ENCODE measurements at regions not wholly inside any gene's neighbourhood (a gene's known extent, or its start where the extent isn't known, plus 50 kb on each side); places are given as distances from the start of the nearest gene placed in this dataset.

- intact Hi-C loops (cut with DNase I): no loop called here
- no peak overlapping the region for H3K27ac ChIP-seq
- no peak overlapping the region for H3K4me3 ChIP-seq
- no peak for DNase-seq
- H3K9me3 ChIP-seq: no peaks in the 10 kb centered on the region
- H3K36me3 ChIP-seq: no peaks in the 10 kb centered on the region
- H3K4me1 ChIP-seq (ENCODE audit: insufficient read depth): peaks cover 2% of the 10 kb centered on the region
- H3K27me3 ChIP-seq: no peaks in the 10 kb centered on the region
- TF ChIP-seq EP300 (IDR thresholded peaks at IDR 0.05) (no peak), POLR2A (IDR thresholded peaks at IDR 0.05) (no peak), CTCF (IDR thresholded peaks at IDR 0.05) (no peak)
Measured at GRCh38 chr4:124904723-124905388, 192.3 kb upstream of the ANKRD50 start.

- Histone ChIP-seq H3K4me3 (no peak overlapping the region), H3K36me3 (no peaks in the 10 kb centered on the region), H3K27me3 (no peaks in the 10 kb centered on the region), H3K4me1 (ENCODE audit: insufficient read depth) (peaks cover 2% of the 10 kb centered on the region), H3K27ac (no peak overlapping the region), H3K9me3 (no peaks in the 10 kb centered on the region)
- peak in 3 of 5 donors; percentile 20 to 31 (median 27) for DNase-seq
- TF ChIP-seq EP300 (IDR thresholded peaks at IDR 0.05) (no peak), CTCF (IDR thresholded peaks at IDR 0.05) (no peak), POLR2A (IDR thresholded peaks at IDR 0.05) (no peak)
- intact Hi-C loops (cut with DNase I): no loop called here
- WGBS, 3 donors: 15 to 20% (median 16%) methylated on average over 6 of the region's 6 CpGs
Measured at GRCh38 chr4:124903995-124904722, 191.6 kb upstream of the ANKRD50 start.

GRCh38 chr4:124902001-124902515 is 189.5 kb upstream of the ANKRD50 start:
- no peak for DNase-seq
- Histone ChIP-seq H3K4me3 (no peak overlapping the region), H3K4me1 (ENCODE audit: insufficient read depth) (peaks cover 2% of the 10 kb centered on the region), H3K36me3 (no peaks in the 10 kb centered on the region), H3K9me3 (no peaks in the 10 kb centered on the region), H3K27ac (no peak overlapping the region), H3K27me3 (no peaks in the 10 kb centered on the region)
- intact Hi-C loops (cut with DNase I): no loop called here
- WGBS, 3 donors: 16 to 25% (median 25%) methylated on average over 1 of the region's 1 CpG
- TF ChIP-seq CTCF (IDR thresholded peaks at IDR 0.05) (no peak), POLR2A (IDR thresholded peaks at IDR 0.05) (no peak), EP300 (IDR thresholded peaks at IDR 0.05) (no peak)

- intact Hi-C loops (cut with DNase I): no loop called here
Measured at GRCh38 chr4:124899997-124900396, 187.5 kb upstream of the ANKRD50 start.

More at GRCh38 chr4:124899997-124900396, 187.5 kb upstream of the ANKRD50 start:
- TF ChIP-seq EP300 (IDR thresholded peaks at IDR 0.05) (no peak), CTCF (IDR thresholded peaks at IDR 0.05) (no peak), POLR2A (IDR thresholded peaks at IDR 0.05) (no peak)
- Histone ChIP-seq H3K4me3 (no peak overlapping the region), H3K27ac (no peak overlapping the region), H3K4me1 (ENCODE audit: insufficient read depth) (peaks cover 2% of the 10 kb centered on the region), H3K9me3 (no peaks in the 10 kb centered on the region), H3K36me3 (no peaks in the 10 kb centered on the region), H3K27me3 (no peaks in the 10 kb centered on the region)
- DNase-seq: no peak
- 86 to 92% (median 92%) methylated on average over 5 of the region's 5 CpGs for WGBS, 3 donors
